KBM-7 (cell line): ENCODE measurements at regions not wholly inside any gene's neighbourhood (a gene's known extent, or its start where the extent isn't known, plus 50 kb on each side); places are given as distances from the start of the nearest gene placed in this dataset.

ENCODE experiments used
- DNase-seq: peaks from one replicate; pipeline ENCODE4 v3.0.0-alpha.2; 2015
- in situ Hi-C: fragments of 300-500 bp; cut with MboI; formaldehyde crosslinking; loops from 2 replicates; pipeline ENCODE4 v1.14.3; 2020; ENCODE audit warnings: low sequenced_read_pairs, low pct_unique_long_range_greater_than_20kb, mixed read lengths

- in situ Hi-C loops = no loop called here
- no peak for DNase-seq
Measured at GRCh38 chr4:41414412-41414779, 123.6 kb upstream of the LIMCH1 start.

GRCh38 chr4:41418444-41418843 is 119.5 kb upstream of the LIMCH1 start:
- DNase-seq = no peak
- in situ Hi-C loops = no loop called here

GRCh38 chr4:41420541-41420940 is 117.4 kb upstream of the LIMCH1 start:
- DNase-seq = no peak
- in situ Hi-C loops = no loop called here

GRCh38 chr4:41423117-41423516 is 114.8 kb upstream of the LIMCH1 start:
- in situ Hi-C loops = no loop called here
- DNase-seq = no peak

- in situ Hi-C loops = no loop called here
- no peak for DNase-seq
Measured at GRCh38 chr4:41424522-41424921, 113.4 kb upstream of the LIMCH1 start.

GRCh38 chr4:41425650-41426049 is 112.3 kb upstream of the LIMCH1 start:
- no peak for DNase-seq
- in situ Hi-C loops = no loop called here

GRCh38 chr4:41426539-41426938 is 111.4 kb upstream of the LIMCH1 start:
- DNase-seq = no peak
- in situ Hi-C loops = no loop called here

- DNase-seq = no peak
- in situ Hi-C loops = no loop called here
Measured at GRCh38 chr4:41427306-41427882, 110.6 kb upstream of the LIMCH1 start.

- in situ Hi-C loops = no loop called here
- no peak for DNase-seq
Measured at GRCh38 chr4:41427931-41428600, 109.9 kb upstream of the LIMCH1 start.

- no peak for DNase-seq
- in situ Hi-C loops = no loop called here
Measured at GRCh38 chr4:41428601-41429279, 109.2 kb upstream of the LIMCH1 start.

- DNase-seq = no peak
- in situ Hi-C loops = no loop called here
Measured at GRCh38 chr4:41429280-41429669, 108.7 kb upstream of the LIMCH1 start.

GRCh38 chr4:41430792-41431191 is 107.2 kb upstream of the LIMCH1 start:
- in situ Hi-C loops = no loop called here
- no peak for DNase-seq

- DNase-seq = no peak
- in situ Hi-C loops = no loop called here
Measured at GRCh38 chr4:41431276-41431675, 106.7 kb upstream of the LIMCH1 start.

GRCh38 chr4:41432219-41432618 is 105.7 kb upstream of the LIMCH1 start:
- no peak for DNase-seq
- in situ Hi-C loops = no loop called here

GRCh38 chr4:41432881-41433280 is 105.1 kb upstream of the LIMCH1 start:
- DNase-seq = no peak
- in situ Hi-C loops = no loop called here

- no peak for DNase-seq
- in situ Hi-C loops = no loop called here
Measured at GRCh38 chr4:41433361-41433760, 104.6 kb upstream of the LIMCH1 start.

GRCh38 chr4:41435510-41435909 is 102.4 kb upstream of the LIMCH1 start:
- in situ Hi-C loops = no loop called here
- no peak for DNase-seq

- in situ Hi-C loops = no loop called here
- no peak for DNase-seq
Measured at GRCh38 chr4:41436419-41436818, 101.5 kb upstream of the LIMCH1 start.

- no peak for DNase-seq
- in situ Hi-C loops = no loop called here
Measured at GRCh38 chr4:41437111-41437536, 100.8 kb upstream of the LIMCH1 start.

- in situ Hi-C loops = no loop called here
- DNase-seq = no peak
Measured at GRCh38 chr4:41438931-41439297, 99.0 kb upstream of the LIMCH1 start.

GRCh38 chr4:41442810-41443209 is 95.1 kb upstream of the LIMCH1 start:
- in situ Hi-C loops = no loop called here
- no peak for DNase-seq
